OCI-LY7 (cell line): ENCODE measurements at regions not wholly inside any gene's neighbourhood (a gene's known extent, or its start where the extent isn't known, plus 50 kb on each side); places are given as distances from the start of the nearest gene placed in this dataset.

ENCODE experiments used
- BruUV-seq: library from RNA; stranded (reverse); fragments of 400-500 nt; replicated peaks from 2 replicates; lab custom pipeline; 2021; lab: Mats Ljungman, UMichigan
- CTCF ChIA-PET: fragments of 300-600 bp; sonication (Branson Sonifier 250); formaldehyde crosslinking; loops from one replicate; lab custom pipeline; 2022; ENCODE audit warnings: antibody characterized with exemption; ENCODE audit not compliant: unreplicated experiment; lab: Charles Lee
- POLR2A ChIA-PET: fragments of 300-600 bp; sonication (Branson Sonifier 250); formaldehyde crosslinking; loops from one replicate; lab custom pipeline; 2022; ENCODE audit warnings: antibody characterized with exemption; lab: Charles Lee
- DNase-seq: peaks from one replicate; pipeline ENCODE4 v3.0.0-alpha.2; 2015; ENCODE audit warnings: low spot score
- H2AFZ ChIP-seq: fragments of 200-600 bp; sonication (generic), shearing (Covaris generic); 2 replicates; pipeline ENCODE4 v1.6.1; 2014; ENCODE audit warnings: mild to moderate bottlenecking, antibody characterized with exemption, low read length, moderate library complexity
- H3K27ac ChIP-seq: fragments of 200-600 bp; sonication (generic); 2 replicates; pipeline ENCODE4 v1.5.1; 2014; ENCODE audit warnings: mixed run types, low read depth, mild to moderate bottlenecking, moderate library complexity, low read length, inconsistent platforms; ENCODE audit not compliant: poor library complexity, severe bottlenecking
- H3K36me3 ChIP-seq: fragments of 200-600 bp; sonication (generic); 2 replicates; pipeline ENCODE4 v1.6.1; 2014; ENCODE audit warnings: mild to moderate bottlenecking, antibody characterized with exemption, low read length, moderate library complexity, mixed read lengths; ENCODE audit not compliant: insufficient read depth
- H3K4me1 ChIP-seq: fragments of 200-600 bp; sonication (generic); 2 replicates; pipeline ENCODE4 v1.5.1; 2014; ENCODE audit warnings: mild to moderate bottlenecking, low read length; ENCODE audit not compliant: insufficient read depth, poor library complexity, severe bottlenecking
- H3K4me2 ChIP-seq: fragments of 200-600 bp; sonication (generic); 2 replicates; pipeline ENCODE4 v1.6.1; 2014; ENCODE audit warnings: mild to moderate bottlenecking, low read length
- H3K4me3 ChIP-seq: fragments of 200-600 bp; sonication (generic); 2 replicates; pipeline ENCODE4 v1.5.1; 2014; ENCODE audit warnings: mild to moderate bottlenecking, low read depth, low read length; ENCODE audit not compliant: poor library complexity, severe bottlenecking
- H3K79me2 ChIP-seq: fragments of 200-600 bp; sonication (generic); 2 replicates; pipeline ENCODE4 v1.6.1; 2016; ENCODE audit warnings: low read depth, mild to moderate bottlenecking, low read length, moderate library complexity, mixed read lengths; ENCODE audit not compliant: insufficient read depth
- H3K9me2 ChIP-seq: fragments of 200-600 bp; sonication (generic); 2 replicates; pipeline ENCODE4 v1.6.1; 2016; ENCODE audit warnings: mild to moderate bottlenecking, low read length, mixed read lengths; ENCODE audit not compliant: insufficient read depth
- H3K9me3 ChIP-seq: fragments of 200-600 bp; sonication (generic); 2 replicates; pipeline ENCODE4 v1.6.1; 2014; ENCODE audit warnings: mild to moderate bottlenecking, mixed run types, low read length, mixed read lengths
- H4K20me1 ChIP-seq: fragments of 200-600 bp; sonication (generic); 2 replicates; pipeline ENCODE4 v1.6.1; 2014; ENCODE audit warnings: mild to moderate bottlenecking, antibody characterized with exemption, low read length, moderate library complexity, mixed read lengths; ENCODE audit not compliant: insufficient read depth
- EZH2phosphoT487 ChIP-seq: fragments of 200-600 bp; sonication (generic); IDR thresholded peaks from 2 replicates; pipeline ENCODE4 v1.6.1; 2018; ENCODE audit warnings: low read depth, borderline replicate concordance, mild to moderate bottlenecking, mixed run types, antibody characterized with exemption, low read length, moderate library complexity, mixed read lengths
- intact Hi-C: fragments of 100-400 bp; cut with micrococcal nuclease; formaldehyde crosslinking; loops from one replicate; pipeline ENCODE4 v1.10.0; 2022; ENCODE audit not compliant: unreplicated experiment
- TF ChIP-seq, protein P1 (sequence below): fragments of 200-600 bp; sonication (generic); conservative IDR thresholded peaks from 2 replicates; pipeline ENCODE4 v1.5.1; 2014; ENCODE audit warnings: mild to moderate bottlenecking, antibody characterized with exemption, low read length, moderate library complexity, mixed read lengths

DNA sequence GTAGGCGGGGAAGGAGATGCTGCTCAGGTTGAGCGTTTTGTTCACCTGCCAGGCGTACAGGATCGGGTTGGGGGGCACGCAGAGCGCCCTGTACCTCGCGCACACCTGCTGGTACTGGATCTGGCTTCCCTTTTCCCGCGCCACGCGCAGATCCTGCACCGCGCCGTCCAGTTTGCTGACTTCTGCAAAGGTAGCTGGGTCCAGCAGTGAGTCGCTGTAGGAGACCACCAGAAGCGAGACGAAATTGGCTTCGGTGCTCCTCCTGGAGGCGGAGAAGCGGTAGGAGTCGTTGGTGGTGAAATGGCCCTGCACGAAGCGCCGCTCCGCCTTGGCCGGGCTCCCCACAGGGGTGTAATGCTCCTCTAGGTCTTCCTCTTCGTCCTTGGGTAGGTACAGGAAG is 90.7 kb upstream of the RAB18 start:
- H3K79me2 ChIP-seq = no peaks in the 10 kb centered on the region
- no peaks in the 10 kb centered on the region for H4K20me1 ChIP-seq
- no peak overlapping the region for H2AFZ ChIP-seq
- H3K9me2 ChIP-seq = no peaks in the 10 kb centered on the region
- intact Hi-C loops = no loop called here
- POLR2A ChIA-PET = no interaction called here
- no peak for DNase-seq
- H3K36me3 ChIP-seq = no peaks in the 10 kb centered on the region
- CTCF ChIA-PET = no interaction called here
- no peaks in the 10 kb centered on the region for H3K4me1 ChIP-seq
- no peaks in the 10 kb centered on the region for H3K9me3 ChIP-seq
- TF ChIP-seq, protein P1, sequence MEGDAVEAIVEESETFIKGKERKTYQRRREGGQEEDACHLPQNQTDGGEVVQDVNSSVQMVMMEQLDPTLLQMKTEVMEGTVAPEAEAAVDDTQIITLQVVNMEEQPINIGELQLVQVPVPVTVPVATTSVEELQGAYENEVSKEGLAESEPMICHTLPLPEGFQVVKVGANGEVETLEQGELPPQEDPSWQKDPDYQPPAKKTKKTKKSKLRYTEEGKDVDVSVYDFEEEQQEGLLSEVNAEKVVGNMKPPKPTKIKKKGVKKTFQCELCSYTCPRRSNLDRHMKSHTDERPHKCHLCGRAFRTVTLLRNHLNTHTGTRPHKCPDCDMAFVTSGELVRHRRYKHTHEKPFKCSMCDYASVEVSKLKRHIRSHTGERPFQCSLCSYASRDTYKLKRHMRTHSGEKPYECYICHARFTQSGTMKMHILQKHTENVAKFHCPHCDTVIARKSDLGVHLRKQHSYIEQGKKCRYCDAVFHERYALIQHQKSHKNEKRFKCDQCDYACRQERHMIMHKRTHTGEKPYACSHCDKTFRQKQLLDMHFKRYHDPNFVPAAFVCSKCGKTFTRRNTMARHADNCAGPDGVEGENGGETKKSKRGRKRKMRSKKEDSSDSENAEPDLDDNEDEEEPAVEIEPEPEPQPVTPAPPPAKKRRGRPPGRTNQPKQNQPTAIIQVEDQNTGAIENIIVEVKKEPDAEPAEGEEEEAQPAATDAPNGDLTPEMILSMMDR = no peak
- no peak for TF ChIP-seq EZH2phosphoT487
- no peak overlapping the region for H3K4me3 ChIP-seq
- no peak overlapping the region for H3K27ac ChIP-seq
- H3K4me2 ChIP-seq = no peak overlapping the region
- BruUV-seq = no TSS peak

DNA sequence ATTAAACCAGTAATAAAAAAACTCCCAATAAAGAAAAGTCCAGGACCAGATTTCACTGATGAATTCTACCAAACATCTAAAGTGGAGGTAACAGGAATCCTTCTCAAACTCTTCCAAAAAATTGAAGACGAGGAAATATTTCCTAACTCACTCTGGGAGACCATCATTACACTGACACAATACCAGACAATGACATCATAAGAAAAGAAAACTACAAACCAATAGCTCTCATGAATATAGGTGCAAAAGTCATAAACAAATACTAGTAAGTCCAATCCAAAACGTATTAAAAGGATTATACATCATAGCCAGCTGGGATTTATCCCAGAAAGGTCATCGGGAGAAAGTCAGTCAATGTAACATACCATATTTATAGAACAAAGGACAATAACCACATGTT is 94.0 kb upstream of the RAB18 start:
- intact Hi-C loops = no loop called here
- DNase-seq = no peak
- Histone ChIP-seq H3K36me3 (no peaks in the 10 kb centered on the region), H3K4me2 (no peak overlapping the region), H4K20me1 (no peaks in the 10 kb centered on the region), H3K4me1 (no peaks in the 10 kb centered on the region), H3K9me3 (no peaks in the 10 kb centered on the region), H3K4me3 (no peak overlapping the region), H3K9me2 (no peaks in the 10 kb centered on the region), H3K79me2 (no peaks in the 10 kb centered on the region), H2AFZ (no peak overlapping the region), H3K27ac (no peak overlapping the region)
- no peak for TF ChIP-seq EZH2phosphoT487
- TF ChIP-seq, protein P1 = no peak
- ChIA-PET POLR2A (no interaction called here), CTCF (interaction anchor here (0.8 kb wide), 1 partner anchor 31 kb away, joined by 3 read pairs; no protein-coding TSS in a partner anchor)
- no TSS peak for BruUV-seq

DNA sequence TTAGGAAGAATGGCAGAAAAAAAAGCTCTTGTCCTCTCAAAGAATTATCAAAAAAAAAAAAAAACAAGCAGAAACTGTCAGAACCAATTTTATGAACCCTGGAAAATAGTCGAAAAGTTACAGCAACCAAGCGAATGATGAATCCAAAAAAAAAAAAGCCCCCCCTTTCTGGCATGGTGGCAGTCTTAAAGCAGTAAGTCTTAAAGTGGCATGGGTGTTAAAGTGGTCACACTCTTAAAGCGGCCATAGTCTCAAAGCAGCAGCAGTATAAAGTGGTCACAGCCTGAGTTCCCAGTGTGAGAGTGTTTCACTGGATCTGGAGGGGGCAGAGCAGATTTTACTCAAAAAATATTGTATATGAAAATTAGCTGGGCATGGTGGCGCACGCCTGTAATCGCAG is 96.8 kb upstream of the RAB18 start:
- no peaks in the 10 kb centered on the region for H3K4me1 ChIP-seq
- BruUV-seq = no TSS peak
- CTCF ChIA-PET = interaction anchor here (0.5 kb wide), 1 partner anchor 47 kb away, joined by 3 read pairs; no protein-coding TSS in a partner anchor

More for the DNA sequence above, 96.8 kb upstream of the RAB18 start:
- Histone ChIP-seq H4K20me1 (no peaks in the 10 kb centered on the region), H3K9me2 (no peaks in the 10 kb centered on the region), H3K27ac (no peak overlapping the region), H3K9me3 (no peaks in the 10 kb centered on the region), H3K4me2 (no peak overlapping the region), H3K36me3 (no peaks in the 10 kb centered on the region), H3K4me3 (no peak overlapping the region), H2AFZ (no peak overlapping the region), H3K79me2 (no peaks in the 10 kb centered on the region)
- intact Hi-C loops = no loop called here
- no peak for DNase-seq
- POLR2A ChIA-PET = no interaction called here
- no peak for TF ChIP-seq EZH2phosphoT487
- TF ChIP-seq, protein P1 = no peak
